Endothelial cell of umbilical vein (primary cell): ENCODE measurements at regions not wholly inside any gene's neighbourhood (a gene's known extent, or its start where the extent isn't known, plus 50 kb on each side); places are given as distances from the start of the nearest gene placed in this dataset.

ENCODE experiments used
- CTCF ChIP-seq, 2 donors: IDR thresholded peaks; 1 replicate in 1 of 2; 2 replicates in 1 of 2; pipeline ENCODE4 v1.5.1; 2011; ENCODE audit warnings: low read length in 2 of 2, mild to moderate bottlenecking in 2 of 2, moderate library complexity in 2 of 2, control low read depth in 1 of 2, inconsistent platforms in 1 of 2, low read depth in 1 of 2; ENCODE audit not compliant: insufficient read depth in 1 of 2; ENCODE audit errors: extremely low read depth in 1 of 2
- EZH2 ChIP-seq: IDR thresholded peaks from 2 replicates; pipeline ENCODE4 v1.6.1; 2012; ENCODE audit warnings: borderline replicate concordance, low read depth, mild to moderate bottlenecking, moderate library complexity, low read length, inconsistent platforms; ENCODE audit not compliant: severe bottlenecking
- GATA2 ChIP-seq: IDR thresholded peaks from 2 replicates; pipeline ENCODE4 v1.7.0; 2011; ENCODE audit warnings: low read depth, mild to moderate bottlenecking, moderate library complexity, mixed read lengths, low read length; ENCODE audit not compliant: insufficient read length, insufficient read depth
- POLR2A ChIP-seq: IDR thresholded peaks from 2 replicates; pipeline ENCODE4 v1.6.1; 2012; ENCODE audit warnings: low read depth, mild to moderate bottlenecking, control low read depth, low read length

GRCh38 chr4:167973513-167973912 lies 118.8 kb upstream of the ANXA10 start:
- no peak for TF ChIP-seq POLR2A
- TF ChIP-seq CTCF (IDR thresholded peaks at IDR 0.05; ENCODE audit: extremely low read depth in 1 of 2, insufficient read depth in 1 of 2, low read depth in 1 of 2, low read length in 2 of 2): no peak
- no peak for TF ChIP-seq EZH2
- TF ChIP-seq GATA2: no peak
